Cardiac muscle cell (in vitro differentiated cells and primary cell): ENCODE measurements at regions not wholly inside any gene's neighbourhood (a gene's known extent, or its start where the extent isn't known, plus 50 kb on each side); places are given as distances from the start of the nearest gene placed in this dataset.

Experiments
- DNase-seq, 2 donors: peaks; one replicate each; pipeline versions ENCODE4 v3.0.0 to v3.0.0-alpha.2; 2010 to 2017; ENCODE audit warnings: low read depth in 1 of 2, low spot score in 1 of 2
- H3K27ac ChIP-seq: fragments of 200-600 bp; sonication (generic); 2 replicates; pipeline ENCODE4 v1.5.1; 2016
- H3K27me3 ChIP-seq: fragments of 200-600 bp; sonication (generic); 2 replicates; pipeline ENCODE4 v1.6.0; 2016; ENCODE audit warnings: control low read depth
- H3K36me3 ChIP-seq: fragments of 200-600 bp; sonication (generic); 2 replicates; pipeline ENCODE4 v1.5.1; 2016; ENCODE audit warnings: control low read depth
- H3K4me1 ChIP-seq: fragments of 200-600 bp; sonication (generic); 2 replicates; pipeline ENCODE4 v1.8.1; 2017; ENCODE audit warnings: low read depth, mild to moderate bottlenecking, mixed run types
- H3K4me3 ChIP-seq: fragments of 200-600 bp; sonication (generic); 2 replicates; pipeline ENCODE4 v1.5.1; 2016; ENCODE audit warnings: mild to moderate bottlenecking
- H3K9me3 ChIP-seq: fragments of 200-600 bp; sonication (generic); 2 replicates; pipeline ENCODE4 v1.5.1; 2017; ENCODE audit warnings: low read depth, mild to moderate bottlenecking, control low read depth
- CTCF ChIP-seq: IDR thresholded peaks from 2 replicates; pipeline ENCODE4 v1.5.1; 2012; ENCODE audit warnings: low read depth, mild to moderate bottlenecking, low read length

DNA sequence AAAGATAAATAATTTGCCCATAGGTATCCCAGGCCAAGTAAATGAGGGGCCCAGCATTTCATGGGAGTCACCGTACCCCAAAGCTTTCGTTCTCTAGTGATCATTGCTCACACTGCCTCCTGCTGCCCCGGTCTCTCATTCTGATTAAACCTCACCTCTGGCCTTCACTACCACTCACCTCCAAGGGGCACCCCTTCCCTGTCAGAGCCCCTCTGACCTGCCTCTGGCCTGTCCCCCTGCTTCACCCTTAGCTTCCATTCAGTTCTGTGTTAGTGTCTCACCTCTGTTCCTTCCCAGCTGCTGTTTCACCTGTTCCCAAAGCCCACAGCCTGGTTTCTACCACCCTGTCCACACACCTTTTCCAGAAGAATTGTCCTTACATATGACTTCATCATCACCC lies 150.3 kb upstream of the E2F8 start:
- H3K4me1 ChIP-seq = no peaks in the 10 kb centered on the region
- H3K36me3 ChIP-seq = no peaks in the 10 kb centered on the region
- TF ChIP-seq CTCF = no peak
- H3K9me3 ChIP-seq = no peaks in the 10 kb centered on the region
- no peak for DNase-seq
- no peaks in the 10 kb centered on the region for H3K27me3 ChIP-seq
- H3K27ac ChIP-seq = no peak overlapping the region
- no peak overlapping the region for H3K4me3 ChIP-seq

- no peak overlapping the region for H3K4me3 ChIP-seq
- H3K27ac ChIP-seq = no peak overlapping the region
- no peak for TF ChIP-seq CTCF
- no peaks in the 10 kb centered on the region for H3K36me3 ChIP-seq
- H3K9me3 ChIP-seq = no peaks in the 10 kb centered on the region
- DNase-seq = no peak
- H3K27me3 ChIP-seq = no peaks in the 10 kb centered on the region
- no peaks in the 10 kb centered on the region for H3K4me1 ChIP-seq
Observed at GRCh38 chr11:19389787-19390303, 149.1 kb upstream of the E2F8 start.

DNA sequence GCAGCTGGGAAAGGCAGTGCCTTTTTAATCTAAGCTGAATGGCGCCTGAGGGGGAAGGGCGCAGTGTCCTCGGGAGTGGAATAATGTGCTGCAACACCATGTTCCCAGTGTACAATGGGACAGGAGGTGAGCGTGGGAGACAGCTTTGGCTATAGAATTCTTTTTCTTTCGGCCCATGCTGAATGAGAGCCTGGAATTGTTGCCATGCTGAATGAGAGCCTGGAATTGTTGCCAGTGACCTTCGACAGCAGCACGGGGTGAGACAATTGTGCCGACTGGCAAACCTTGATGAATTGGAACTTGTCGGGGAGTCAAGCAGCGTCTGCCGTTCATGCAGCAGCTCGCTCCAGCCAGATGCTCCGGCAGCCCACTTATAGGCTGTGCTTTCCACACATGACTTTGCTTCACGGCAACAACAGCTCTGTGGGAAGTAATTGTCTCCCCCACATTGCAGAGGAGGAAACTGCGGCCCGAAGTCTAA lies 141.4 kb upstream of the E2F8 start:
- Histone ChIP-seq H3K27me3 (no peaks in the 10 kb centered on the region), H3K4me1 (peaks cover under 1% of the 10 kb centered on the region), H3K9me3 (no peaks in the 10 kb centered on the region), H3K4me3 (no peak overlapping the region), H3K36me3 (no peaks in the 10 kb centered on the region), H3K27ac (no peak overlapping the region)
- TF ChIP-seq CTCF = no peak
- DNase-seq = peak in 1 of 2 donors; percentile 41

DNA sequence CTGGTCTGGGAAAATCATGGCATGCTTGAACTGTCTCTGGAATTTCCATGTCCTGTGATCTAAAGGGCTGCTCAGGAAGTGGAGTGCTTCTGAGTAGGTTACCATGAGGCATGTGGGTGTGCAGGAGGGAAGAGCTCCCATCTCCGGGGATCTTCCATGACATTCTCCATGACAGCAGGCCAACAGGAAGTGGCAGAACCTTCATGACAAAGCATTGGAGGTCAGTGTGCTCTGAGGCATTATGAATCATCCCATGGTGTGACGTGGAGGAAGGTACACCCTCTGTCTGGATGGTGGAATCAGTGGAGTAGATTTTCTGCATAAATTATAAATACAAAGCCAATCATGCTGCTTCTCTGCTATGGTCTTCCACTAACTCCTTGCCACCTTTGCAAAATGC lies 139.6 kb upstream of the E2F8 start:
- peaks cover 7% of the 10 kb centered on the region for H3K4me1 ChIP-seq
- H3K4me3 ChIP-seq = no peak overlapping the region
- H3K9me3 ChIP-seq = no peaks in the 10 kb centered on the region
- H3K36me3 ChIP-seq = no peaks in the 10 kb centered on the region
- H3K27me3 ChIP-seq = no peaks in the 10 kb centered on the region
- no peak for TF ChIP-seq CTCF
- DNase-seq = peak in 1 of 2 donors; percentile 77
- H3K27ac ChIP-seq = no peak overlapping the region

DNA sequence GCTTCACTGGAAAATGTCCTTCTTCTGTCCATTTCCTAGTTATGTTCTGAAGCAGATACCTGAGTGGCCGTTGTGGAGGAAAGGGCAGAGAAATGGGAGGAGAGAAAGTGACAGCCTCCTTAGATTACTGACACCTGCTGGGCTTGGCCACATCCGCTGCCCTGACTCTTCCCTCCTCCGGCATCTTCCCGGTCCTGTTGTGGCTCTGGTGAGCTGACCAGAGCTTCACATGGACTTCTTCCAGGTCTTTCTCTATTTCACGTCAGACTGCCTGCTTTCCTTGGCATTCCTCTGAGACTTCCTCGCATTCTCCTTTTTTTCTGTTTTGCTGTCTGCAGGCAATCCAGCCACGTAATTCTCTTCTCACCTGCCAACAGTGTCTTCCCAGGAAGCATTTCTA lies 138.7 kb upstream of the E2F8 start:
- H3K27me3 ChIP-seq = no peaks in the 10 kb centered on the region
- H3K4me3 ChIP-seq = no peak overlapping the region
- no peaks in the 10 kb centered on the region for H3K9me3 ChIP-seq
- H3K4me1 ChIP-seq = peaks cover 7% of the 10 kb centered on the region
- peak in 1 of 2 donors; percentile 45 for DNase-seq
- no peaks in the 10 kb centered on the region for H3K36me3 ChIP-seq
- no peak overlapping the region for H3K27ac ChIP-seq
- TF ChIP-seq CTCF = no peak
